ENCODE measurements at regions not wholly inside any gene's neighbourhood (a gene's known extent, or its start where the extent isn't known, plus 50 kb on each side); places are given as distances from the start of the nearest gene placed in this dataset.
A peak's percentile ranks its signal among the peaks of the same experiment; 100 is the strongest.

GRCh38 chr13:51518827-51519226, 65.4 kb upstream of the WDFY2 start:
- no peak for DNase-seq
- intact Hi-C loops (cut with DNase I), result no loop called here
- ATAC-seq (ENCODE audit: poor library complexity), result no peak

DNA sequence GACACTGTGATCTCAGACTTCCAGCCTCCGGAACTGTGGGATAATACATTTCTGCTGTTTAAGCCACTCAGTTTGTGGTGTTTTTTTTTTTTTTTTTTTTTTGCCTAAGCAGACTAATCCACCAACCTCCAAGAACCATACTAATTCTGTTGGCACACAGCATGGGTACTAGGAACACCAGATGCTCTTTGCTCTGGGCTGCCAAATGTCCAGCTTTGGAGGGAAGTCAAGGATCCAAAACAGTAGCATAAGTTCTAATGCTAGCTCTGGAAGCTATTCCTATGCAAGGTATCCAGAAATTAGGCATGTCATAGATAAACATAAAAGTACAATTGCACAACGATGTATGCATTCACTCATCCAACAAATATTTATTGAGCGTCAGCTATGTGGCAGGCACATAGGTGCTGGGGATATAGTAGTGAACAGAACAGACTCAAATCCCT, 64.5 kb upstream of the WDFY2 start:
- ATAC-seq (ENCODE audit: poor library complexity) (no peak), DNase-seq (no peak)
- intact Hi-C loops (cut with DNase I), result no loop called here

- intact Hi-C loops (cut with DNase I), result no loop called here
- ATAC-seq (ENCODE audit: poor library complexity) (no peak), DNase-seq (no peak)
These were observed 63.7 kb upstream of the WDFY2 start for GRCh38 chr13:51520524-51520923.

DNA sequence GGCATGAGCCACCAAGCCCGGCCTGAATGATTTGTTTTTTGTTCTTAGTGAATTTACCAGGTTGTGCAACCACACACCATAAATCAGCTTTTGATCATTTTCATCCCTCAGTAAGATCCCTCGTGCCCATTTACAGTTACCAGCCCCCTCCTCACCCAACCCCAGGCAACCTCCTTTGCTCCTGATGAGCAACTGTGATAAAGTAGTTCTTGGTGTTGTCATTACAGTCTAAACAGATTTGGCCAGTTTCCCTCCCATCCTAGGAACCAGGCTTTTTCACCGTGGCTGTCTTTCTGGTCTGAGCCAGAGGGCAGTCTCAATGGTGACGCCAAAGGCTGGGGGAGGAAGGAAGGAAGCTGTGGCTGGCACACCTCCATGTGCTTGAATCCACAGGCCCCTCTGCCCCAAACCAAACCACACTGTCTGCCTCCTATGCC, 61.2 kb upstream of the WDFY2 start:
- DNase-seq, result peak; percentile 49
- intact Hi-C loops (cut with DNase I), result no loop called here

DNA sequence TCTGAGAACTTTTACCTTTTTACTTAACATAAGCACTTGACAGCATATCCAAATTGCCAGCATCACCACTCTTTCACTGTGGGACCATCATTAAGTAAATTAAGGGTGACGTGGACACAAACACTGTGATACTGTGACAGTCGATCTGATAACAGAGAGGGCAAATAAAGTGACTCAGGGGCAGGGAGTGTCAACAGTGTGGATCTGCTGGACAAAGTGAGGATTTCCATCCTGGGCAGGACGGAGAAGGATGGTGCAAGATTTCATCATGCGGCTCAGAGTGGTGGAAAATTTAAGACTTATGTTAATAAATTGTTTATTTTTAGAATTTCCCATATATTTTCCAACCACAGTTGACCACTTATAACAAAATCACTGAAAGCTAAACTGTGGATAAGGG, 60.0 kb upstream of the WDFY2 start:
- intact Hi-C loops (cut with DNase I), result no loop called here
- DNase-seq (no peak), ATAC-seq (ENCODE audit: poor library complexity) (no peak)

More for the DNA sequence above, 61.2 kb upstream of the WDFY2 start:
- ATAC-seq (ENCODE audit: poor library complexity), result no peak

DNA sequence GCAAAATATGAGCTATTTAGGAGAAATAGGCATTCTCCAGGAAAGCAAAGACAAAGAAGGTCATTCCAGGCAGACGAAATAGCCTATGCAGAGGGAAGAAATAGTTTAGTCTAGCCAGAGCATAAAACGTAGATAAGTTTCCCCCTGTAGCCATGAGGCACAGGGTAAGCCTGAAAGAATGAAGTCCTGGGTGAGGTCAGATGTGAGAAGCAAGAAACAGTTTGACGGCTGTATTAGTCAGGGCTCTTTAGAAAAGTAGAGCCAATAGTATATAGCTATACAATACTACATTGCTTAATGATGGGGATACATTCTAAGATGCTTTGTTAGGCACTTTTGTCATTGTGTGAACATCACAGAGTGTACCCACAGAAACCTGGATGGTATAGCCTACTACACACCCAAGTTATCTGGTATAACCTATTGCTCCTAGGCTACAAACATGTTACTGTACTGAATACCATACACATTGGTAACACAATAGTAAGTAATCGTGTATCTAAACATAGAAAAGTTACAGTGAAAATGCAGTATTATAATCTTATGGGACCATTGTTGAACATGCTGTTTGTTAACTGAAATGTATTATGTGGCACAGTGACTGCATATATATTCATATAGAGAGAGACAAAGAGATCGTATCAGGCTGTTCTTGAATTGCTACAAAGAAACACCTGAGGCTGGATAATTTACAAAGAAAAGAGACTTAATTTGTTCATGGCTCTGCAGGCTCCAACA, 59.3 kb upstream of the WDFY2 start:
- no peak for DNase-seq
- ATAC-seq (ENCODE audit: poor library complexity), result no peak
- intact Hi-C loops (cut with DNase I), result no loop called here

GRCh38 chr13:51525567-51526167, 58.6 kb upstream of the WDFY2 start:
- intact Hi-C loops (cut with DNase I), result no loop called here
- DNase-seq (no peak), ATAC-seq (ENCODE audit: poor library complexity) (no peak)

- ATAC-seq (ENCODE audit: poor library complexity) (no peak), DNase-seq (no peak)
- intact Hi-C loops (cut with DNase I), result no loop called here
These were observed 58.1 kb upstream of the WDFY2 start for GRCh38 chr13:51526202-51526601.

GRCh38 chr13:51532736-51533197, 51.5 kb upstream of the WDFY2 start:
- no peak for DNase-seq
- intact Hi-C loops (cut with DNase I), result no loop called here
- no peak for ATAC-seq (ENCODE audit: poor library complexity)

GRCh38 chr13:51534041-51534817, 50.0 kb upstream of the WDFY2 start:
- intact Hi-C loops (cut with DNase I), result no loop called here
- peak; percentile 61 for DNase-seq
- peak; percentile 89 for ATAC-seq (ENCODE audit: poor library complexity)

Measured in Right ventricle myocardium superior (tissue), 1 donor.